NB4 (cell line): ENCODE measurements at regions not wholly inside any gene's neighbourhood (a gene's known extent, or its start where the extent isn't known, plus 50 kb on each side); places are given as distances from the start of the nearest gene placed in this dataset.

ENCODE experiments used
- DNase-seq: peaks from one replicate; pipeline ENCODE4 v3.0.0; 2010; ENCODE audit warnings: low read depth
- H3K4me3 ChIP-seq: one replicate; pipeline ENCODE4 v1.5.1; 2011; ENCODE audit warnings: mild to moderate bottlenecking, low read depth, low read length, moderate library complexity
- MYC ChIP-seq: IDR thresholded peaks from 2 replicates; pipeline ENCODE4 v1.6.1; 2011; ENCODE audit warnings: low read depth, low read length
- POLR2A ChIP-seq: IDR thresholded peaks from 2 replicates; pipeline ENCODE4 v1.6.1; 2011; ENCODE audit warnings: mild to moderate bottlenecking; ENCODE audit not compliant: insufficient read length; ENCODE audit errors: extremely low read depth
- TF ChIP-seq, protein P1 (sequence below): IDR thresholded peaks from 2 replicates; pipeline ENCODE4 v1.6.1; 2011; ENCODE audit warnings: low read depth, low read length
- TF ChIP-seq, protein P2 (sequence below): IDR thresholded peaks from one replicate; pipeline ENCODE4 v1.5.1; 2012; ENCODE audit warnings: low read depth, low read length

DNA sequence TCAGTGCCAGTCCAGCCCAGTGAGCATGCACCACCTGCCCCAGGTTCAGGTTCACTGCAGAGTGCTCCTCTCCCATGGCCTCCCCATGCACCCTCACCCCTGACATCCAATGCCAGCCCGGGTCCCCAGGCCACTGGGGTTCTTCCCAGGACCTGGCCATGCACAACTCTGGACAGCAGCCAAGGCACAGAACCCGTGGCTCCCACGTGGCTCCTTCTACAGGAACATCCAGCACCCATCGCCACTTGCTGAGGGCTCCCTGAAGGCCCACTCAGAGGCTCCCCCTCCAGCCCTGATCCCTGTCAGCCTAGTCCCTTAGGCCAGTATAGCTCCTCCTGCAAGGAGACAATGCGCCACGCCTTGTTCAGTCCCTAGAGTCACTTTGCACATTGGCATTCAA lies 110.8 kb downstream of the IRX2 start:
- DNase-seq, result no peak
- H3K4me3 ChIP-seq, result no peak overlapping the region
- TF ChIP-seq, protein P1, sequence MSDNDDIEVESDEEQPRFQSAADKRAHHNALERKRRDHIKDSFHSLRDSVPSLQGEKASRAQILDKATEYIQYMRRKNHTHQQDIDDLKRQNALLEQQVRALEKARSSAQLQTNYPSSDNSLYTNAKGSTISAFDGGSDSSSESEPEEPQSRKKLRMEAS, result no peak
- TF ChIP-seq MYC (no peak), POLR2A (no peak)
- TF ChIP-seq, protein P2, sequence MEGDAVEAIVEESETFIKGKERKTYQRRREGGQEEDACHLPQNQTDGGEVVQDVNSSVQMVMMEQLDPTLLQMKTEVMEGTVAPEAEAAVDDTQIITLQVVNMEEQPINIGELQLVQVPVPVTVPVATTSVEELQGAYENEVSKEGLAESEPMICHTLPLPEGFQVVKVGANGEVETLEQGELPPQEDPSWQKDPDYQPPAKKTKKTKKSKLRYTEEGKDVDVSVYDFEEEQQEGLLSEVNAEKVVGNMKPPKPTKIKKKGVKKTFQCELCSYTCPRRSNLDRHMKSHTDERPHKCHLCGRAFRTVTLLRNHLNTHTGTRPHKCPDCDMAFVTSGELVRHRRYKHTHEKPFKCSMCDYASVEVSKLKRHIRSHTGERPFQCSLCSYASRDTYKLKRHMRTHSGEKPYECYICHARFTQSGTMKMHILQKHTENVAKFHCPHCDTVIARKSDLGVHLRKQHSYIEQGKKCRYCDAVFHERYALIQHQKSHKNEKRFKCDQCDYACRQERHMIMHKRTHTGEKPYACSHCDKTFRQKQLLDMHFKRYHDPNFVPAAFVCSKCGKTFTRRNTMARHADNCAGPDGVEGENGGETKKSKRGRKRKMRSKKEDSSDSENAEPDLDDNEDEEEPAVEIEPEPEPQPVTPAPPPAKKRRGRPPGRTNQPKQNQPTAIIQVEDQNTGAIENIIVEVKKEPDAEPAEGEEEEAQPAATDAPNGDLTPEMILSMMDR, result no peak

DNA sequence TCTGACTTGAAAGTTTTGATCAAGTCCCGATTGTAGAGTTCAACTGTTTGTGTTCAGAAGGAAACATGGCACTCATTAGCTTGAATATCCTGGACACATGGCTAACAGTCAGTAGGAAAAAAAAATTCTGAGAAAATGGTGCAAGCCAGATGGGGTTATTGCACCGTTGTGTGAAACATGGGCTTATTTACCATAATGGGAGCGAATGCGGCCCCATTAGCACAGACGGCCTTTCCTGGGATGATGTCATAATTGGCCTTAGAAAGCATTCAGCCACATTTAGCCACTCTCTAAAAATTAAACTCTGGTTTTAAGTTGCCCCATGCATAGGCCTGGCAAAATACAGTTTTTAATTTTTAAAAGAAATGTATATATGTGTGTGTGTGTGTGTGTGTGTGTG lies 112.1 kb downstream of the IRX2 start:
- TF ChIP-seq POLR2A, result no peak
- H3K4me3 ChIP-seq, result no peak overlapping the region
- no peak for DNase-seq

DNA sequence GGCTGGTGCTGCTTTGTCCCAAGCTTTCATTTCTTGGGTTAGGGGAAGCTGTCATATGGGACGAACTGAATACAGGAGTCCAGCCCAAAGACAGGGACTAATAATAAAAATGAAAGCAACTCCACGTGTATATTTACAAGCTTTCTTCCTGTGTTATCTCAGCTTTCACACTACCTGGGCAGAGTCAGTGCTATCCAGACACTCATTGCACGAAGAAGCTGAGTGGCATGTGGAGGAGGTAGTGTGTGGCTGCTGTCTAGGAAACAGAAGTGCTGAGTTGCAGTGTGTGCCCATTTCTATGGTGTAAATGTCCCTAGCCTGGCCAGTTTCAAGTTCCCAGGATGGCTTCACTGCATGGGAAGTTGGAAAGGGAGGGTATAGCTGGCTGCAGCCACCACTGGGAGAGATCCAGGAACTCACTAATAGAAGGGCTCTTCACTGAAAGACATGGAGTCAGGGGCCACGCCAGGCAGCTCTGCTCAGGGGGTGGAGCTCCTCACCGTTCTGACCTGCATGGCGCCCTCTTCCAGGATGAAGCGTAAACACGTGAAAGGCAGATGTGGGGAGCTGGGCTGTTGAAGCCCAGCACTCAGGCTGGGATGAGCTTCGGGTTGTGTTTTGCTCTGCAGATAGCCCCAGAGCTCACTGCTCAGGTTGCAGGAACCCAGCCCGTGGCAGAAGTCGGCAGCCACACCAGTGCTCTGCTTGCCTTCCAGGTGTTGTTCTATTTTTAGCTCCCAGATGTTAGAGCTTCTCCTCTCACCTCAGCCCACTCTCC lies 116.9 kb downstream of the IRX2 start:
- TF ChIP-seq MYC, result no peak
- TF ChIP-seq, protein P1, result peak; percentile 62
- H3K4me3 ChIP-seq, result no peak overlapping the region
- no peak for DNase-seq

DNA sequence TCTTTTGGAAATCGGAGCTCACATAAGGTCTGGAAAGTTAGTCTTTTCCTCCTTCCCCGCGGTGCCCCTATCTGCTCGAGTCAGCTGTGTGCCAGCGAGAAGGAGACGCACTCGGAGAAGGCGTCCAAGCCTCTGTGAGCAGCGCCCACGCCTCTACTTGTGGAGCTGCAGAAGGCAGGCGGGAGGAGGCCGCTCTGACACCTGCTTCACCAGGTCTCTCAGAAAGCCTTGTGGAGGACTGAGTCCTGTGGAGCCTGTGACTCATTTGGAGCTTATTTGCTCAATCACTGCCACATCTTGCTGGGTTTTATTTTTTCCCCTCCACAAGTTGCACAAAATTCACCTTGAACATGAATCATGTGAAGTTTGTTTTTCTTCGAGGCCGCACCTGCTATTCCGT lies 117.5 kb downstream of the IRX2 start:
- no peak overlapping the region for H3K4me3 ChIP-seq
- no peak for DNase-seq
- TF ChIP-seq, protein P1, result no peak
- TF ChIP-seq, protein P2, result no peak
- TF ChIP-seq MYC (no peak), POLR2A (no peak)

DNA sequence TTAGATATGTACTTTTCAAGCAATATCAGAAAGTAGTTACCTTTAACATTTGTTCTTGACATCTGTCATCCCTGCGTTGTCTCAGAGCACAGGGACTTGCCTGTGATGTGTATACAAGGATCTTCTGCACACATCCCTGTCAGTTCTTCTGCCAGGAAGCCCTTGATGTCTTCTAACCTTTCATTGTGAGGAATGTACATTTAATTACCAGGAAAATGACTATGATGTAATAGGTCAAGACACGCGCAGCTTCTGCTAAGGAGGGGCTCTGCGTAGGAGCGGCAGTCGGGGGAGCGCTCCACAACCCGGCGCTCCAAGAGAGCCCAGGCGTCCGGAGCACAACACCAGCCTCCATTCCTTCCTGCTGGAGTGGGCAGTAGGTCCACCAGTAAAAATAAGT lies 119.7 kb downstream of the IRX2 start:
- no peak for TF ChIP-seq POLR2A
- TF ChIP-seq, protein P2, result no peak
- TF ChIP-seq, protein P1, result no peak
- TF ChIP-seq MYC, result no peak
- no peak overlapping the region for H3K4me3 ChIP-seq
- no peak for DNase-seq

DNA sequence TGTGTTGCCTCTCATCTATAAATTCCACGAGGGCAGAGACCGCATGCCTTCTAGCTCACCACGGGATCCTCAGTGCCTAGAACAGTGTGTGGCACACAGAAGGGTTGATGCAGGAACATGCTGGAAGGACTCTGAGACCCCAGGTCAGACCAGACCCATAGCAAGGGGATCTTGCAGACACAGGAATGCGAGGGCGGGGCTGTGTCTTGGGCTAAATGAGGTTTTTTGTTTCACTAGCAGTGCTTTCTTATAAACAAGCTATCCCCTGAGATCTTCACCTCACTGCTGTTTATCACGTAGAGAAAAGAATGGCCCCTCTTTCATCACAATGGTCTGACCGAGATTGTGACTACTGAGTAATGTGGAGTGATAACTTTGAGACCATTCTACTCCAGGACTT lies 122.4 kb downstream of the IRX2 start:
- DNase-seq, result no peak
- no peak overlapping the region for H3K4me3 ChIP-seq
- TF ChIP-seq, protein P1, result no peak
- TF ChIP-seq, protein P2, result no peak
- TF ChIP-seq MYC, result no peak
- TF ChIP-seq POLR2A, result no peak
